GM21447 (cell line): ENCODE measurements at regions not wholly inside any gene's neighbourhood (a gene's known extent, or its start where the extent isn't known, plus 50 kb on each side); places are given as distances from the start of the nearest gene placed in this dataset.

Source experiments
- ATAC-seq: cut with Tn5 transposase; IDR thresholded peaks from one replicate; pipeline ENCODE4 v1.9.1; 2021; ENCODE audit not compliant: unreplicated experiment

- ATAC-seq, result no peak
These were observed 59.1 kb upstream of the TMEM244 start for GRCh38 chr6:129920103-129920798.

GRCh38 chr6:129911732-129912131 lies 50.6 kb upstream of the TMEM244 start:
- no peak for ATAC-seq
